ENCODE measurements at regions not wholly inside any gene's neighbourhood (a gene's known extent, or its start where the extent isn't known, plus 50 kb on each side); places are given as distances from the start of the nearest gene placed in this dataset.

GRCh38 chr14:23702656-23703426, 66.7 kb downstream of the DHRS2 start:
- H4K20me1 ChIP-seq (ENCODE audit: control insufficient read depth, extremely low read depth, insufficient read depth, low read length), result no peaks in the 10 kb centered on the region
- H3K9ac ChIP-seq (ENCODE audit: control insufficient read depth, extremely low read depth, insufficient read depth, low read length), result no peak overlapping the region
- H3K4me3 ChIP-seq (ENCODE audit: control insufficient read depth in 2 of 3, extremely low read depth in 1 of 3, insufficient read depth in 2 of 3, low read depth in 1 of 3, low read length in 3 of 3), result no peak overlapping the region
- H3K79me2 ChIP-seq (ENCODE audit: control insufficient read depth, insufficient read depth, low read length), result no peaks in the 10 kb centered on the region
- no peaks in the 10 kb centered on the region for H3K27me3 ChIP-seq (ENCODE audit: control insufficient read depth, extremely low read depth, insufficient read depth, low read length)
- TF ChIP-seq CTCF (optimal IDR thresholded peaks at IDR 0.05 in 1 of 3, IDR thresholded peaks at IDR 0.05 in 1 of 3, conservative IDR thresholded peaks at IDR 0.05 in 1 of 3; ENCODE audit: extremely low read depth in 1 of 3, insufficient read depth in 2 of 3, low read length in 3 of 3), result no peak
- TF ChIP-seq EZH2 (IDR thresholded peaks at IDR 0.05; ENCODE audit: low read length), result no peak
- no peaks in the 10 kb centered on the region for H3K4me1 ChIP-seq (ENCODE audit: control insufficient read depth, extremely low read depth, insufficient read depth, low read length)
- no peak overlapping the region for H2AFZ ChIP-seq (ENCODE audit: control insufficient read depth, low read length)
- H3K9me3 ChIP-seq (ENCODE audit: control insufficient read depth, low read depth, low read length), result peaks cover 5% of the 10 kb centered on the region
- DNase-seq (ENCODE audit: low read depth, low spot score) (no peak), FAIRE-seq (no peak)
- no peaks in the 10 kb centered on the region for H3K9me1 ChIP-seq (ENCODE audit: control insufficient read depth, extremely low read depth, insufficient read depth, low read length)
- dilution Hi-C loops (cut with MboI; ENCODE audit: extremely low pct_ligation_motif_present, low sequenced_read_pairs), result no loop called here
- no peak overlapping the region for H3K4me2 ChIP-seq (ENCODE audit: control insufficient read depth, extremely low read depth, insufficient read depth, low read depth, low read length)
- H3K36me3 ChIP-seq (ENCODE audit: control insufficient read depth in 2 of 2, extremely low read depth in 1 of 2, insufficient read depth in 2 of 2, low read length in 2 of 2), result no peaks in the 10 kb centered on the region
- no peak overlapping the region for H3K27ac ChIP-seq (ENCODE audit: control insufficient read depth, insufficient read depth, low read length)

DNA sequence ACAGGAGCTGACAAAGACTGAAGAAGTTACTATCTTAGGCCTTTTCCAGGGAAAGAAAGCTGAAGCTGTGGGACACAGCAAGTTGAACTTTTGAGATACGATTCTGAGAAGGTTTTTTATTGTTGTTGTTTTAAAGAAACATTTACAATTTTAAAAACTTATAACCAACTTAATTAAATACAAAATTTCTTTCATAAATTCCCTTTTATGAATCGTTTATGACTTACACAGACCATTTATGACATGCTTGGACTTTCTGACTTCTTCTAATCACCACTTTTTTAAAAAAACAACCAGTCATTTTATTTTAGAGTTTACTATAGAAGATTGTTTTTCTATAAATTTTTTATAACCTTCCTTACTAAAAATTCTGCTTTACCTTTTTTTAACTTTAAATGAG, 68.7 kb downstream of the DHRS2 start:
- no peak overlapping the region for H3K4me2 ChIP-seq (ENCODE audit: control insufficient read depth, extremely low read depth, insufficient read depth, low read depth, low read length)
- H3K27me3 ChIP-seq (ENCODE audit: control insufficient read depth, extremely low read depth, insufficient read depth, low read length), result no peaks in the 10 kb centered on the region
- no peak overlapping the region for H3K4me3 ChIP-seq (ENCODE audit: control insufficient read depth in 2 of 3, extremely low read depth in 1 of 3, insufficient read depth in 2 of 3, low read depth in 1 of 3, low read length in 3 of 3)
- DNase-seq (ENCODE audit: low read depth, low spot score) (no peak), FAIRE-seq (no peak)
- no peak for TF ChIP-seq CTCF (optimal IDR thresholded peaks at IDR 0.05 in 1 of 3, IDR thresholded peaks at IDR 0.05 in 1 of 3, conservative IDR thresholded peaks at IDR 0.05 in 1 of 3; ENCODE audit: extremely low read depth in 1 of 3, insufficient read depth in 2 of 3, low read length in 3 of 3)
- TF ChIP-seq EZH2 (IDR thresholded peaks at IDR 0.05; ENCODE audit: low read length), result no peak
- dilution Hi-C loops (cut with MboI; ENCODE audit: extremely low pct_ligation_motif_present, low sequenced_read_pairs), result no loop called here
- H3K4me1 ChIP-seq (ENCODE audit: control insufficient read depth, extremely low read depth, insufficient read depth, low read length), result no peaks in the 10 kb centered on the region
- no peaks in the 10 kb centered on the region for H3K9me1 ChIP-seq (ENCODE audit: control insufficient read depth, extremely low read depth, insufficient read depth, low read length)
- no peak overlapping the region for H3K27ac ChIP-seq (ENCODE audit: control insufficient read depth, insufficient read depth, low read length)
- H3K36me3 ChIP-seq (ENCODE audit: control insufficient read depth in 2 of 2, extremely low read depth in 1 of 2, insufficient read depth in 2 of 2, low read length in 2 of 2), result no peaks in the 10 kb centered on the region
- H3K9me3 ChIP-seq (ENCODE audit: control insufficient read depth, low read depth, low read length), result peaks cover 5% of the 10 kb centered on the region
- no peaks in the 10 kb centered on the region for H3K79me2 ChIP-seq (ENCODE audit: control insufficient read depth, insufficient read depth, low read length)
- H4K20me1 ChIP-seq (ENCODE audit: control insufficient read depth, extremely low read depth, insufficient read depth, low read length), result no peaks in the 10 kb centered on the region
- H2AFZ ChIP-seq (ENCODE audit: control insufficient read depth, low read length), result no peak overlapping the region
- H3K9ac ChIP-seq (ENCODE audit: control insufficient read depth, extremely low read depth, insufficient read depth, low read length), result no peak overlapping the region
